Panc1 (cell line): ENCODE measurements at regions not wholly inside any gene's neighbourhood (a gene's known extent, or its start where the extent isn't known, plus 50 kb on each side); places are given as distances from the start of the nearest gene placed in this dataset.

Experiments
- ATAC-seq: fragments of 200-7000 bp; cut with Tn5 transposase; 2 replicates; pipeline ENCODE4 v1.9.1; 2020; ENCODE audit warnings: mild to moderate bottlenecking, moderate library complexity
- BruUV-seq: library from RNA; stranded (reverse); fragments of 400-500 nt; replicated peaks from 2 replicates; lab custom pipeline; 2021; lab: Mats Ljungman, UMichigan
- CTCF ChIA-PET: fragments of 300-600 bp; sonication (Branson Sonifier 250); formaldehyde crosslinking; loops from one replicate; lab custom pipeline; 2022; ENCODE audit warnings: antibody characterized with exemption; lab: Charles Lee
- POLR2A ChIA-PET: fragments of 300-600 bp; sonication (Branson Sonifier 250); formaldehyde crosslinking; loops from one replicate; lab custom pipeline; 2022; ENCODE audit warnings: antibody characterized with exemption; lab: Charles Lee
- DNase-seq: peaks from one replicate; pipeline ENCODE4 v3.0.0-alpha.2; 2010; ENCODE audit warnings: low read depth, low spot score
- H3K27ac ChIP-seq: 2 replicates; pipeline ENCODE4 v1.5.1; 2011; ENCODE audit warnings: mild to moderate bottlenecking, low read length, inconsistent platforms
- H3K27me3 ChIP-seq: fragments of 200-500 bp; sonication (Bioruptor generic); 2 replicates; pipeline ENCODE4 v1.6.0; 2014; ENCODE audit warnings: low read length, inconsistent platforms; ENCODE audit not compliant: control insufficient read depth, insufficient read depth
- H3K36me3 ChIP-seq: fragments of 200-500 bp; sonication (Bioruptor generic); 2 replicates; pipeline ENCODE4 v1.5.1; 2014; ENCODE audit warnings: inconsistent platforms, mild to moderate bottlenecking, low read length, moderate library complexity; ENCODE audit not compliant: control insufficient read depth, insufficient read depth
- H3K4me1 ChIP-seq: 2 replicates; pipeline ENCODE4 v1.5.1; 2011; ENCODE audit warnings: inconsistent platforms, mild to moderate bottlenecking, low read length, moderate library complexity; ENCODE audit not compliant: control insufficient read depth, insufficient read depth
- H3K4me3 ChIP-seq, 2 experiments: 2 replicates each; pipeline ENCODE4 v1.5.1; 2011 to 2012; ENCODE audit warnings: low read depth in 2 of 2, low read length in 2 of 2, mild to moderate bottlenecking in 2 of 2, inconsistent platforms in 1 of 2, moderate library complexity in 1 of 2
- H3K9me3 ChIP-seq: fragments of 200-500 bp; sonication (Bioruptor generic); 2 replicates; pipeline ENCODE4 v1.5.1; 2014; ENCODE audit warnings: low read depth, mild to moderate bottlenecking, inconsistent platforms, low read length, moderate library complexity; ENCODE audit not compliant: control insufficient read depth, insufficient read depth
- POLR2AphosphoS5 ChIP-seq: IDR thresholded peaks from 2 replicates; pipeline ENCODE4 v1.6.1; 2012; ENCODE audit warnings: mild to moderate bottlenecking, low read depth, low read length, moderate library complexity
- SIN3A ChIP-seq: IDR thresholded peaks from 2 replicates; pipeline ENCODE4 v1.6.1; 2012; ENCODE audit warnings: low read depth, mild to moderate bottlenecking, low read length, moderate library complexity, borderline replicate concordance; ENCODE audit not compliant: insufficient read depth
- TCF7L2 ChIP-seq: IDR thresholded peaks from 2 replicates; pipeline ENCODE4 v1.6.1; 2011; ENCODE audit warnings: mild to moderate bottlenecking, low read depth, low read length, inconsistent platforms
- in situ Hi-C: cut with HindIII; loops from 2 replicates; pipeline ENCODE4 v1.10.0; 2016; ENCODE audit warnings: low sequenced_read_pairs, low pct_unique_long_range_greater_than_20kb
- intact Hi-C: fragments of 100-400 bp; cut with micrococcal nuclease; formaldehyde crosslinking; loops from one replicate; pipeline ENCODE4 v1.10.0; 2022; ENCODE audit not compliant: unreplicated experiment
- TF ChIP-seq, protein P1 (sequence below), 2 experiments: IDR thresholded peaks; 2 replicates each; pipeline ENCODE4 v1.6.1; 2011 to 2012; ENCODE audit warnings: low read depth in 2 of 2, control low read depth in 1 of 2, low read length in 1 of 2, mild to moderate bottlenecking in 1 of 2, moderate library complexity in 1 of 2; ENCODE audit not compliant: insufficient read depth in 1 of 2
- TF ChIP-seq, protein P2 (sequence below): fragments of 450-650 bp; IDR thresholded peaks from 2 replicates; pipeline ENCODE4 v1.5.1; 2017; ENCODE audit warnings: mild to moderate bottlenecking

DNA sequence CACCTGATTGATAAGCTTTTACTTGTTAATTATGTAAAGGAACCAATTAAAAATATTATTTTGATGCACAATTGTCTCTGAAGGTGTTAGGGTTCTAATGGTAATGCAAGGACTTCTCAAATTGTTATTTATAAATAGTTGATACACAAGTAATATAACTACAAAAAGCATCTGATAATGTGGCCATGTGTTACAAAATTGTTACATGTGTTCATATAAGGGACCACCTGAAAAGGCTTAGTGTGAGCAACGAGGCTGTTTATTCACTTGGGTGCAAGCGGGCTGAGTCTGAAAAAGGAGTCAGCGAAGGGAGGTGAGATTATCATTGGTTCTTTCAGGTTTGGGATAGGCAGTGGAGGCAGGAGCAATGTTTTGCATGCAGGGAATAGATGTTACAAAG lies 421.9 kb upstream of the CADM2 start:
- in situ Hi-C loops = no loop called here
- DNase-seq (no peak), ATAC-seq (no peak)
- H3K36me3 ChIP-seq = no peaks in the 10 kb centered on the region
- H3K4me1 ChIP-seq = no peaks in the 10 kb centered on the region
- ChIA-PET POLR2A (no interaction called here), CTCF (no interaction called here)
- intact Hi-C loops = no loop called here
- no peak overlapping the region for H3K4me3 ChIP-seq
- BruUV-seq = no TSS peak
- TF ChIP-seq, protein P1, sequence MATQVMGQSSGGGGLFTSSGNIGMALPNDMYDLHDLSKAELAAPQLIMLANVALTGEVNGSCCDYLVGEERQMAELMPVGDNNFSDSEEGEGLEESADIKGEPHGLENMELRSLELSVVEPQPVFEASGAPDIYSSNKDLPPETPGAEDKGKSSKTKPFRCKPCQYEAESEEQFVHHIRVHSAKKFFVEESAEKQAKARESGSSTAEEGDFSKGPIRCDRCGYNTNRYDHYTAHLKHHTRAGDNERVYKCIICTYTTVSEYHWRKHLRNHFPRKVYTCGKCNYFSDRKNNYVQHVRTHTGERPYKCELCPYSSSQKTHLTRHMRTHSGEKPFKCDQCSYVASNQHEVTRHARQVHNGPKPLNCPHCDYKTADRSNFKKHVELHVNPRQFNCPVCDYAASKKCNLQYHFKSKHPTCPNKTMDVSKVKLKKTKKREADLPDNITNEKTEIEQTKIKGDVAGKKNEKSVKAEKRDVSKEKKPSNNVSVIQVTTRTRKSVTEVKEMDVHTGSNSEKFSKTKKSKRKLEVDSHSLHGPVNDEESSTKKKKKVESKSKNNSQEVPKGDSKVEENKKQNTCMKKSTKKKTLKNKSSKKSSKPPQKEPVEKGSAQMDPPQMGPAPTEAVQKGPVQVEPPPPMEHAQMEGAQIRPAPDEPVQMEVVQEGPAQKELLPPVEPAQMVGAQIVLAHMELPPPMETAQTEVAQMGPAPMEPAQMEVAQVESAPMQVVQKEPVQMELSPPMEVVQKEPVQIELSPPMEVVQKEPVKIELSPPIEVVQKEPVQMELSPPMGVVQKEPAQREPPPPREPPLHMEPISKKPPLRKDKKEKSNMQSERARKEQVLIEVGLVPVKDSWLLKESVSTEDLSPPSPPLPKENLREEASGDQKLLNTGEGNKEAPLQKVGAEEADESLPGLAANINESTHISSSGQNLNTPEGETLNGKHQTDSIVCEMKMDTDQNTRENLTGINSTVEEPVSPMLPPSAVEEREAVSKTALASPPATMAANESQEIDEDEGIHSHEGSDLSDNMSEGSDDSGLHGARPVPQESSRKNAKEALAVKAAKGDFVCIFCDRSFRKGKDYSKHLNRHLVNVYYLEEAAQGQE (IDR thresholded peaks at IDR 0.05; ENCODE audit: insufficient read depth in 1 of 2, low read depth in 2 of 2, low read length in 1 of 2) = no peak
- TF ChIP-seq, protein P2, sequence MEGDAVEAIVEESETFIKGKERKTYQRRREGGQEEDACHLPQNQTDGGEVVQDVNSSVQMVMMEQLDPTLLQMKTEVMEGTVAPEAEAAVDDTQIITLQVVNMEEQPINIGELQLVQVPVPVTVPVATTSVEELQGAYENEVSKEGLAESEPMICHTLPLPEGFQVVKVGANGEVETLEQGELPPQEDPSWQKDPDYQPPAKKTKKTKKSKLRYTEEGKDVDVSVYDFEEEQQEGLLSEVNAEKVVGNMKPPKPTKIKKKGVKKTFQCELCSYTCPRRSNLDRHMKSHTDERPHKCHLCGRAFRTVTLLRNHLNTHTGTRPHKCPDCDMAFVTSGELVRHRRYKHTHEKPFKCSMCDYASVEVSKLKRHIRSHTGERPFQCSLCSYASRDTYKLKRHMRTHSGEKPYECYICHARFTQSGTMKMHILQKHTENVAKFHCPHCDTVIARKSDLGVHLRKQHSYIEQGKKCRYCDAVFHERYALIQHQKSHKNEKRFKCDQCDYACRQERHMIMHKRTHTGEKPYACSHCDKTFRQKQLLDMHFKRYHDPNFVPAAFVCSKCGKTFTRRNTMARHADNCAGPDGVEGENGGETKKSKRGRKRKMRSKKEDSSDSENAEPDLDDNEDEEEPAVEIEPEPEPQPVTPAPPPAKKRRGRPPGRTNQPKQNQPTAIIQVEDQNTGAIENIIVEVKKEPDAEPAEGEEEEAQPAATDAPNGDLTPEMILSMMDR = no peak
- TF ChIP-seq TCF7L2 = no peak
- TF ChIP-seq POLR2AphosphoS5 = no peak
- H3K27ac ChIP-seq = no peak overlapping the region
- no peaks in the 10 kb centered on the region for H3K27me3 ChIP-seq
- H3K9me3 ChIP-seq = no peaks in the 10 kb centered on the region

DNA sequence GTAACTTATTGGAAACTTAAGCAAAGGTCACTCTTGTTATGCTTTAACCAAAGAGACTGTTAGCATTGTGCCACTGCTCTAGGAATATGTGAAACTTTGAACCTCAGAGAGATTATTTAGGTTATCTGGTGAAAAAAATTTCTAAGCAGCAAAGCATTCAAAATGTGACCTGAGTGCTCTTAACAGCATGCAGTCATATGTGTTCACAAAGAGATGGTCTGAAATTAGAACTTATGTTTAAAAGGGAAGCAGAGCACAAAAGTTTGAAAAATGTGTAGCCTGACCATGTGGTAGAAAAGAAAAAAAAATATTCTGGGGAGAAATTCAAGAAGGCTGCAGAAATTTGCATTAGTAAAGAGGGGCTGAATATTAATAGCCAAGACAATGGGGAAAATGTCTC lies 420.2 kb upstream of the CADM2 start:
- DNase-seq = no peak
- Histone ChIP-seq H3K27ac (no peak overlapping the region), H3K27me3 (no peaks in the 10 kb centered on the region), H3K36me3 (no peaks in the 10 kb centered on the region), H3K4me3 (no peak overlapping the region), H3K9me3 (no peaks in the 10 kb centered on the region), H3K4me1 (no peaks in the 10 kb centered on the region)
- in situ Hi-C loops (no loop called here), intact Hi-C loops (no loop called here)
- no TSS peak for BruUV-seq
- no peak for ATAC-seq
- CTCF ChIA-PET = no interaction called here
- TF ChIP-seq SIN3A (no peak), TCF7L2 (no peak), POLR2AphosphoS5 (no peak)
- TF ChIP-seq, protein P2 = no peak
- TF ChIP-seq, protein P1 (IDR thresholded peaks at IDR 0.05; ENCODE audit: insufficient read depth in 1 of 2, low read depth in 2 of 2, low read length in 1 of 2) = no peak
- POLR2A ChIA-PET = no interaction called here
